Mesothelial cell of epicardium (in vitro differentiated cells): ENCODE measurements at regions not wholly inside any gene's neighbourhood (a gene's known extent, or its start where the extent isn't known, plus 50 kb on each side); places are given as distances from the start of the nearest gene placed in this dataset.

Source experiments
- DNase-seq, 2 experiments: peaks; one replicate each; pipeline ENCODE4 v3.0.0; 2021; ENCODE audit warnings: low spot score in 2 of 2; ENCODE audit not compliant: unreplicated experiment in 2 of 2
- H3K27ac Mint-ChIP-seq: 2 replicates; pipeline ENCODE4 v1.8.0; 2021; ENCODE audit warnings: mixed read lengths
- H3K27me3 Mint-ChIP-seq: 2 replicates; pipeline ENCODE4 v1.8.0; 2021; ENCODE audit warnings: low read depth, mixed read lengths
- H3K36me3 Mint-ChIP-seq: 2 replicates; pipeline ENCODE4 v1.8.0; 2021; ENCODE audit warnings: mixed read lengths
- H3K4me1 Mint-ChIP-seq: 2 replicates; pipeline ENCODE4 v1.8.0; 2021; ENCODE audit warnings: mixed read lengths
- H3K4me3 Mint-ChIP-seq: 2 replicates; pipeline ENCODE4 v1.8.0; 2021; ENCODE audit warnings: mild to moderate bottlenecking, moderate library complexity, mixed read lengths
- H3K9me3 Mint-ChIP-seq: 2 replicates; pipeline ENCODE4 v1.8.0; 2021; ENCODE audit warnings: mixed read lengths
- CTCF ChIP-seq: fragments of 200-600 bp; sonication (generic); IDR thresholded peaks from one replicate; pipeline ENCODE4 v1.5.0; 2021; ENCODE audit warnings: antibody characterized with exemption; ENCODE audit not compliant: unreplicated experiment

- Mint-ChIP-seq H3K27me3 (peaks cover 13% of the 10 kb centered on the region), H3K27ac (no peak overlapping the region), H3K36me3 (no peaks in the 10 kb centered on the region), H3K4me1 (no peaks in the 10 kb centered on the region), H3K9me3 (no peaks in the 10 kb centered on the region), H3K4me3 (no peak overlapping the region)
- TF ChIP-seq CTCF: no peak
- no peak for DNase-seq
These were observed 399.6 kb upstream of the RAG2 start for GRCh38 chr11:36997656-36998055.

- no peak overlapping the region for H3K4me3 Mint-ChIP-seq
- no peaks in the 10 kb centered on the region for H3K9me3 Mint-ChIP-seq
- H3K27ac Mint-ChIP-seq: no peak overlapping the region
- H3K4me1 Mint-ChIP-seq: no peaks in the 10 kb centered on the region
- no peak for DNase-seq
- peaks cover 5% of the 10 kb centered on the region for H3K27me3 Mint-ChIP-seq
- H3K36me3 Mint-ChIP-seq: no peaks in the 10 kb centered on the region
- no peak for TF ChIP-seq CTCF
These were observed 398.8 kb upstream of the RAG2 start for GRCh38 chr11:36996795-36997194.

- TF ChIP-seq CTCF: no peak
- DNase-seq: no peak
- Mint-ChIP-seq H3K36me3 (no peaks in the 10 kb centered on the region), H3K9me3 (no peaks in the 10 kb centered on the region), H3K4me3 (no peak overlapping the region), H3K27ac (no peak overlapping the region), H3K27me3 (peaks cover 5% of the 10 kb centered on the region), H3K4me1 (no peaks in the 10 kb centered on the region)
These were observed 396.2 kb upstream of the RAG2 start for GRCh38 chr11:36994208-36994607.

GRCh38 chr11:36988556-36988955 is 390.5 kb upstream of the RAG2 start:
- H3K27me3 Mint-ChIP-seq: peaks cover 6% of the 10 kb centered on the region
- no peak overlapping the region for H3K27ac Mint-ChIP-seq
- H3K36me3 Mint-ChIP-seq: no peaks in the 10 kb centered on the region
- no peak for TF ChIP-seq CTCF
- no peak overlapping the region for H3K4me3 Mint-ChIP-seq
- peaks cover 18% of the 10 kb centered on the region for H3K9me3 Mint-ChIP-seq
- DNase-seq: no peak
- no peaks in the 10 kb centered on the region for H3K4me1 Mint-ChIP-seq

- H3K4me1 Mint-ChIP-seq: no peaks in the 10 kb centered on the region
- TF ChIP-seq CTCF: no peak
- peaks cover 30% of the 10 kb centered on the region for H3K9me3 Mint-ChIP-seq
- H3K27ac Mint-ChIP-seq: no peak overlapping the region
- H3K4me3 Mint-ChIP-seq: no peak overlapping the region
- no peak for DNase-seq
- no peaks in the 10 kb centered on the region for H3K36me3 Mint-ChIP-seq
- peaks cover 6% of the 10 kb centered on the region for H3K27me3 Mint-ChIP-seq
These were observed 387.5 kb upstream of the RAG2 start for GRCh38 chr11:36985562-36985961.

- Mint-ChIP-seq H3K4me1 (no peaks in the 10 kb centered on the region), H3K36me3 (peaks cover 1% of the 10 kb centered on the region), H3K9me3 (peaks cover 20% of the 10 kb centered on the region), H3K27ac (no peak overlapping the region), H3K4me3 (no peak overlapping the region), H3K27me3 (peaks cover 7% of the 10 kb centered on the region)
- DNase-seq: no peak
- no peak for TF ChIP-seq CTCF
These were observed 378.7 kb upstream of the RAG2 start for GRCh38 chr11:36976741-36977140.
